GM12878 (cell line): ENCODE measurements at regions not wholly inside any gene's neighbourhood (a gene's known extent, or its start where the extent isn't known, plus 50 kb on each side); places are given as distances from the start of the nearest gene placed in this dataset.

Experiments used
- ATAC-seq: fragments of 200-7000 bp; cut with Tn5 transposase; 3 replicates; pipeline ENCODE4 v1.9.1; 2020; ENCODE audit warnings: mild to moderate bottlenecking, moderate library complexity
- BruUV-seq: library from RNA; stranded (reverse); fragments of 400-500 nt; replicated peaks from 2 replicates; lab custom pipeline; 2021; lab: Mats Ljungman, UMichigan
- CTCF ChIA-PET: fragments of 300-600 bp; sonication (Branson Sonifier 250); formaldehyde crosslinking; extraction: SDS; loops from one replicate; lab custom pipeline; 2021; ENCODE audit warnings: inconsistent platforms; lab: Yijun Ruan, JAX
- POLR2A ChIA-PET: fragments of 350-600 bp; formaldehyde crosslinking; extraction: SDS; loops from one replicate; lab custom pipeline; 2021; ENCODE audit warnings: inconsistent platforms; lab: Charles Lee
- RAD21 ChIA-PET: fragments of 300-600 bp; sonication (Branson Sonifier 250); formaldehyde crosslinking; loops from one replicate; lab custom pipeline; 2023; ENCODE audit warnings: antibody characterized with exemption; ENCODE audit not compliant: unreplicated experiment; lab: Charles Lee
- SMC1A ChIA-PET: fragments of 300-600 bp; sonication (Branson Sonifier 250); formaldehyde crosslinking; loops from one replicate; lab custom pipeline; 2023; ENCODE audit not compliant: unreplicated experiment, uncharacterized antibody; lab: Charles Lee
- DNase-seq: peaks from one replicate; pipeline ENCODE4 v3.0.0-alpha.2; 2011; ENCODE audit warnings: low read depth, low spot score
- FAIRE-seq: peaks from 3 replicates; lab custom pipeline; 2011; peaks lifted over from hg19 to GRCh38; lab: Jason Lieb, UNC
- H2AFZ ChIP-seq: 2 replicates; pipeline ENCODE4 v1.6.0; 2011; ENCODE audit warnings: low read depth, low read length, control low read depth; ENCODE audit not compliant: control insufficient read depth
- H3K27ac ChIP-seq: 2 replicates; pipeline ENCODE4 v1.5.1; 2011; ENCODE audit warnings: control low read depth; ENCODE audit not compliant: control insufficient read depth, insufficient read depth
- H3K27me3 ChIP-seq, 2 experiments: replicated peaks in 1 of 2; 2 replicates each; pipeline versions ENCODE4 v1.6.0 to v1.6.1; 2011; ENCODE audit warnings: low read length in 1 of 2; ENCODE audit not compliant: control insufficient read depth in 2 of 2, insufficient read depth in 2 of 2
- H3K36me3 ChIP-seq, 2 experiments: 2 replicates each; pipeline ENCODE4 v1.5.1; 2011; ENCODE audit warnings: low read length in 1 of 2; ENCODE audit not compliant: control insufficient read depth in 2 of 2, insufficient read depth in 2 of 2
- H3K4me1 ChIP-seq: 2 replicates; pipeline ENCODE4 v1.6.1; 2011; ENCODE audit warnings: mild to moderate bottlenecking, low read length, moderate library complexity, mixed read lengths; ENCODE audit not compliant: control insufficient read depth, insufficient read depth
- H3K4me2 ChIP-seq: 2 replicates; pipeline ENCODE4 v1.6.0; 2011; ENCODE audit warnings: control low read depth; ENCODE audit not compliant: control insufficient read depth, insufficient read depth
- H3K4me3 ChIP-seq: fragments of 200-600 bp; sonication (generic); 2 replicates; pipeline ENCODE4 v1.5.1; 2016
- H3K79me2 ChIP-seq: 2 replicates; pipeline ENCODE4 v1.6.0; 2011; ENCODE audit warnings: low read length; ENCODE audit not compliant: control insufficient read depth, insufficient read depth
- H3K9ac ChIP-seq: 2 replicates; pipeline ENCODE4 v1.8.0; 2011; ENCODE audit warnings: low read length, control low read depth, mixed read lengths; ENCODE audit not compliant: control insufficient read depth, insufficient read depth
- H3K9me3 ChIP-seq: replicated peaks from 3 replicates; pipeline ENCODE4 v1.5.1; 2011; ENCODE audit warnings: mild to moderate bottlenecking, low read length; ENCODE audit not compliant: control insufficient read depth, insufficient read depth
- H4K20me1 ChIP-seq: 2 replicates; pipeline ENCODE4 v1.6.0; 2011; ENCODE audit not compliant: control insufficient read depth, insufficient read depth
- ATF3 ChIP-seq: IDR thresholded peaks from 2 replicates; pipeline ENCODE4 v1.6.1; 2011; ENCODE audit warnings: low read depth, mild to moderate bottlenecking, low read length, moderate library complexity, borderline replicate concordance; ENCODE audit errors: extremely low read depth
- BACH1 ChIP-seq: fragments of 450-650 bp; IDR thresholded peaks from 2 replicates; pipeline ENCODE4 v1.6.1; 2017; ENCODE audit warnings: mild to moderate bottlenecking, borderline replicate concordance
- BCL3 ChIP-seq: IDR thresholded peaks from 2 replicates; pipeline ENCODE4 v1.6.1; 2011; ENCODE audit warnings: borderline replicate concordance, low read depth, mild to moderate bottlenecking, moderate library complexity, low read length; ENCODE audit not compliant: insufficient read depth, poor library complexity, severe bottlenecking
- BMI1 ChIP-seq: fragments of 450-650 bp; IDR thresholded peaks from 2 replicates; pipeline ENCODE4 v1.6.1; 2016; ENCODE audit warnings: mild to moderate bottlenecking, moderate library complexity, borderline replicate concordance
- CBFB ChIP-seq: IDR thresholded peaks from 2 replicates; pipeline ENCODE4 v1.6.1; 2016; ENCODE audit warnings: antibody characterized with exemption, low read depth
- EED ChIP-seq: sonication (generic); IDR thresholded peaks from 2 replicates; pipeline ENCODE4 v1.6.1; 2016; ENCODE audit warnings: antibody characterized with exemption, low read depth
- EP300 ChIP-seq, 2 experiments: fragments of 150-350 bp in 1 of 2; IDR thresholded peaks; 2 replicates each; pipeline ENCODE4 v1.6.1; 2011 to 2012; ENCODE audit warnings: low read depth in 2 of 2, low read length in 2 of 2, borderline replicate concordance in 1 of 2, improper control_type of control experiment in 1 of 2, inconsistent platforms in 1 of 2; ENCODE audit not compliant: control insufficient read depth in 1 of 2
- FOXM1 ChIP-seq: IDR thresholded peaks from 2 replicates; pipeline ENCODE4 v1.6.1; 2012; ENCODE audit warnings: low read depth, mild to moderate bottlenecking, inconsistent platforms, low read length, moderate library complexity
- HDAC6 ChIP-seq: fragments of 200-600 bp; sonication (generic); IDR thresholded peaks from one replicate; pipeline ENCODE4 v1.8.0; 2017; ENCODE audit warnings: antibody characterized with exemption; ENCODE audit not compliant: unreplicated experiment
- HDGF ChIP-seq: fragments of 450-650 bp; IDR thresholded peaks from 2 replicates; pipeline ENCODE4 v1.6.1; 2016; ENCODE audit warnings: antibody characterized with exemption
- KDM1A ChIP-seq: fragments of 200-600 bp; sonication (generic); IDR thresholded peaks from 2 replicates; pipeline ENCODE4 v1.6.1; 2016; ENCODE audit warnings: borderline replicate concordance
- LARP7 ChIP-seq: fragments of 450-650 bp; IDR thresholded peaks from 2 replicates; pipeline ENCODE4 v1.6.1; 2017; ENCODE audit warnings: mild to moderate bottlenecking
- MAX ChIP-seq: IDR thresholded peaks from 2 replicates; pipeline ENCODE4 v1.6.1; 2012; ENCODE audit warnings: low read depth, low read length, improper control_type of control experiment
- NFYA ChIP-seq: IDR thresholded peaks from 2 replicates; pipeline ENCODE4 v1.6.1; 2011; ENCODE audit warnings: low read depth, mild to moderate bottlenecking, low read length, improper control_type of control experiment, borderline replicate concordance
- NRF1 ChIP-seq: conservative IDR thresholded peaks from 2 replicates; pipeline ENCODE4 v1.6.1; 2011; ENCODE audit warnings: mild to moderate bottlenecking, low read depth, low read length, improper control_type of control experiment
- RAD21 ChIP-seq: IDR thresholded peaks from 2 replicates; pipeline ENCODE4 v1.6.1; 2011; ENCODE audit warnings: mild to moderate bottlenecking, low read depth, low read length, moderate library complexity; ENCODE audit not compliant: insufficient read depth
- RBBP5 ChIP-seq: fragments of 200-600 bp; sonication (generic); conservative IDR thresholded peaks from 2 replicates; pipeline ENCODE4 v1.6.1; 2016
- SMAD5 ChIP-seq: IDR thresholded peaks from 2 replicates; pipeline ENCODE4 v1.6.1; 2016; ENCODE audit warnings: antibody characterized with exemption, low read depth
- ZBED1 ChIP-seq: IDR thresholded peaks from 2 replicates; pipeline ENCODE4 v1.6.1; 2016; ENCODE audit warnings: borderline replicate concordance
- ZSCAN29 ChIP-seq: fragments of 450-650 bp; IDR thresholded peaks from 2 replicates; pipeline ENCODE4 v1.6.1; 2017; ENCODE audit warnings: mild to moderate bottlenecking, moderate library complexity
- WGBS: methylation state at CpG from one replicate; pipeline ENCODE4 v1.1.6; 2016; ENCODE audit warnings: low lambda C conversion rate; ENCODE audit not compliant: insufficient replicate concordance, insufficient coverage; ENCODE audit errors: missing lambda C conversion rate; 5-methylcytosine and 5-hydroxymethylcytosine counted together
- in situ Hi-C: fragments of 300-500 bp; cut with MboI; formaldehyde crosslinking; loops from 9 replicates; pipeline ENCODE4 v1.14.3; 2018; ENCODE audit warnings: mixed read lengths
- intact Hi-C: fragments of 100-400 bp; cut with micrococcal nuclease; formaldehyde crosslinking; loops from one replicate; pipeline ENCODE4 v1.14.2; 2022; ENCODE audit not compliant: unreplicated experiment

- no peak for TF ChIP-seq BCL3
- TF ChIP-seq LARP7 = no peak
- no peak for TF ChIP-seq KDM1A
- no peak for TF ChIP-seq HDGF
- no peak for TF ChIP-seq EP300 (IDR thresholded peaks at IDR 0.05; ENCODE audit: borderline replicate concordance in 1 of 2, control insufficient read depth in 1 of 2, low read depth in 2 of 2, low read length in 2 of 2)
- TF ChIP-seq BACH1 = no peak
- no peak for TF ChIP-seq ZSCAN29
- TF ChIP-seq FOXM1 = no peak
- TF ChIP-seq EED = no peak
- no peak for TF ChIP-seq BMI1
- TF ChIP-seq NFYA = no peak
- no peak for TF ChIP-seq ZBED1
- no peak for TF ChIP-seq CBFB
- no peak for TF ChIP-seq ATF3
- no peak for TF ChIP-seq NRF1
- no peak for TF ChIP-seq RAD21
- no peak for TF ChIP-seq HDAC6
- no peak for TF ChIP-seq RBBP5
- no peak for TF ChIP-seq MAX
- no peak for TF ChIP-seq SMAD5
- in situ Hi-C loops (no loop called here), intact Hi-C loops (no loop called here)
- POLR2A ChIA-PET = no interaction called here
- Histone ChIP-seq H3K9me3 (no peaks in the 10 kb centered on the region), H3K27me3 (no peaks in the 10 kb centered on the region), H3K36me3 (no peaks in the 10 kb centered on the region), H3K79me2 (no peaks in the 10 kb centered on the region), H3K9ac (no peak overlapping the region), H3K27ac (no peak overlapping the region), H3K4me2 (no peak overlapping the region), H3K4me3 (no peak overlapping the region), H4K20me1 (no peaks in the 10 kb centered on the region), H3K4me1 (no peaks in the 10 kb centered on the region), H2AFZ (no peak overlapping the region)
- no TSS peak for BruUV-seq
- DNase-seq (no peak), ATAC-seq (no peak), FAIRE-seq (no peak)
- CTCF ChIA-PET = interaction anchor here (1.4 to 1.9 kb wide), 3 partner anchors 26 to 469 kb away, joined by 4 to 7 read pairs (median 7); no protein-coding TSS in a partner anchor
- SMC1A ChIA-PET = no interaction called here
- RAD21 ChIA-PET = no interaction called here
- 33% methylated on average over 2 of the region's 2 CpGs for WGBS
Observed at GRCh38 chr3:30225021-30225420, 381.4 kb upstream of the TGFBR2 start.
